ENCODE measurements at regions not wholly inside any gene's neighbourhood (a gene's known extent, or its start where the extent isn't known, plus 50 kb on each side); places are given as distances from the start of the nearest gene placed in this dataset.

GRCh38 chr20:11982289-11982954, 64.7 kb downstream of the BTBD3 start:
- Histone ChIP-seq H3K4me1 (peaks cover 3 to 7% (median 3%) of the 10 kb centered on the region in 3 donors), H3K27ac (peak overlapping the region in 2 of 4 donors; percentile 40 to 47), H3K4me3 (peak overlapping the region in 2 of 4 donors; percentile 35 to 44), H3K36me3 (no peaks in the 10 kb centered on the region), H3K27me3 (no peaks in the 10 kb centered on the region), H3K9me3 (no peaks in the 10 kb centered on the region)
- FAIRE-seq (no peak), ATAC-seq (peak; percentile 91 to 97 (median 95)), DNase-seq (peak in 3 of 6 donors; percentile 32 to 43 (median 35))
- WGBS, 2 donors, result 14 to 16% methylated on average over 4 of the region's 4 CpGs
- no peak for TF ChIP-seq CTCF (IDR thresholded peaks at IDR 0.05)
- intact Hi-C loops (cut with DNase I), result no loop called here

- intact Hi-C loops (cut with DNase I), result no loop called here
- no peaks in the 10 kb centered on the region for H3K36me3 ChIP-seq
- FAIRE-seq (no peak), DNase-seq (peak in 1 of 6 donors; percentile 19), ATAC-seq (peak; percentile 55 to 74 (median 68))
- H3K9me3 ChIP-seq, result no peaks in the 10 kb centered on the region
- peak overlapping the region in 2 of 4 donors; percentile 35 to 44 for H3K4me3 ChIP-seq
- WGBS, 2 donors, result 13 to 16% methylated on average over 8 of the region's 8 CpGs
- peaks cover 3 to 7% (median 3%) of the 10 kb centered on the region in 3 donors for H3K4me1 ChIP-seq
- no peaks in the 10 kb centered on the region for H3K27me3 ChIP-seq
- H3K27ac ChIP-seq, result peak overlapping the region in 2 of 4 donors; percentile 40 to 47
- no peak for TF ChIP-seq CTCF (IDR thresholded peaks at IDR 0.05)
Observed at GRCh38 chr20:11982955-11983470, 65.3 kb downstream of the BTBD3 start.

- no peak for DNase-seq
- H3K36me3 ChIP-seq, result no peaks in the 10 kb centered on the region
- FAIRE-seq, result no peak
- no peaks in the 10 kb centered on the region for H3K9me3 ChIP-seq
- H3K4me1 ChIP-seq, result peaks cover 2 to 4% (median 3%) of the 10 kb centered on the region in 3 donors
- no peaks in the 10 kb centered on the region for H3K27me3 ChIP-seq
- H3K4me3 ChIP-seq, result no peak overlapping the region
- ATAC-seq, result no peak
- no peak overlapping the region for H3K27ac ChIP-seq
- no peak for TF ChIP-seq CTCF (IDR thresholded peaks at IDR 0.05)
- intact Hi-C loops (cut with DNase I), result no loop called here
Observed at GRCh38 chr20:11986954-11987353, 69.3 kb downstream of the BTBD3 start.

- FAIRE-seq, result no peak
- Histone ChIP-seq H3K4me3 (no peak overlapping the region), H3K36me3 (no peaks in the 10 kb centered on the region), H3K4me1 (no peaks in the 10 kb centered on the region), H3K27ac (no peak overlapping the region), H3K27me3 (no peaks in the 10 kb centered on the region), H3K9me3 (no peaks in the 10 kb centered on the region)
- ATAC-seq, result no peak
- intact Hi-C loops (cut with DNase I), result no loop called here
- no peak for TF ChIP-seq CTCF (IDR thresholded peaks at IDR 0.05)
- 38 to 53% methylated on average over 1 of the region's 1 CpG for WGBS, 2 donors
- no peak for DNase-seq
Observed at GRCh38 chr20:11987526-11987925, 69.8 kb downstream of the BTBD3 start.
